Astrocyte (in vitro differentiated cells and primary cell): ENCODE measurements at regions not wholly inside any gene's neighbourhood (a gene's known extent, or its start where the extent isn't known, plus 50 kb on each side); places are given as distances from the start of the nearest gene placed in this dataset.

Experiments used
- DNase-seq: peaks from one replicate; pipeline ENCODE4 v3.0.0-alpha.2; 2010; ENCODE audit warnings: low read depth
- FAIRE-seq: peaks from 2 replicates; lab custom pipeline; 2011; peaks lifted over from hg19 to GRCh38; lab: Jason Lieb, UNC
- H2AFZ ChIP-seq: 2 replicates; pipeline ENCODE4 v1.6.0; 2012; ENCODE audit warnings: low read depth, low read length, inconsistent platforms
- H3K27ac ChIP-seq: 2 replicates; pipeline ENCODE4 v1.5.1; 2011; ENCODE audit warnings: low read depth, low read length, inconsistent platforms
- H3K27me3 ChIP-seq: 2 replicates; pipeline ENCODE4 v1.6.0; 2011; ENCODE audit warnings: low read length, inconsistent platforms; ENCODE audit not compliant: insufficient read depth
- H3K36me3 ChIP-seq: 2 replicates; pipeline ENCODE4 v1.5.1; 2011; ENCODE audit warnings: low read length, inconsistent platforms; ENCODE audit not compliant: insufficient read depth
- H3K4me1 ChIP-seq: 2 replicates; pipeline ENCODE4 v1.5.1; 2011; ENCODE audit warnings: low read length, inconsistent platforms; ENCODE audit not compliant: insufficient read depth
- H3K4me2 ChIP-seq: 2 replicates; pipeline ENCODE4 v1.6.0; 2012; ENCODE audit warnings: low read length, inconsistent platforms
- H3K4me3 ChIP-seq: 2 replicates; pipeline ENCODE4 v1.5.1; 2011; ENCODE audit warnings: low read depth, mild to moderate bottlenecking, low read length, inconsistent platforms; ENCODE audit not compliant: insufficient read depth
- H3K79me2 ChIP-seq: 2 replicates; pipeline ENCODE4 v1.6.0; 2012; ENCODE audit warnings: mild to moderate bottlenecking, low read length, inconsistent platforms; ENCODE audit not compliant: insufficient read depth
- H3K9ac ChIP-seq: 2 replicates; pipeline ENCODE4 v1.6.0; 2012; ENCODE audit warnings: mild to moderate bottlenecking, low read length, inconsistent platforms
- H3K9me3 ChIP-seq: 2 replicates; pipeline ENCODE4 v1.5.1; 2012; ENCODE audit warnings: low read depth, mild to moderate bottlenecking, low read length, inconsistent platforms; ENCODE audit not compliant: insufficient read depth
- H4K20me1 ChIP-seq: 2 replicates; pipeline ENCODE4 v1.6.0; 2012; ENCODE audit warnings: low read length, inconsistent platforms; ENCODE audit not compliant: insufficient read depth
- H3K27ac Mint-ChIP-seq: one replicate; pipeline ENCODE4 v1.8.0; 2021; ENCODE audit warnings: mild to moderate bottlenecking, mixed read lengths; ENCODE audit not compliant: unreplicated experiment
- H3K27me3 Mint-ChIP-seq: one replicate; pipeline ENCODE4 v1.8.0; 2021; ENCODE audit warnings: low read depth, mixed read lengths; ENCODE audit not compliant: unreplicated experiment
- H3K36me3 Mint-ChIP-seq: one replicate; pipeline ENCODE4 v1.8.0; 2021; ENCODE audit warnings: low read depth, mixed read lengths; ENCODE audit not compliant: unreplicated experiment
- H3K4me1 Mint-ChIP-seq: one replicate; pipeline ENCODE4 v1.8.0; 2021; ENCODE audit warnings: low read depth, mixed read lengths; ENCODE audit not compliant: unreplicated experiment
- H3K4me3 Mint-ChIP-seq: one replicate; pipeline ENCODE4 v1.8.0; 2021; ENCODE audit warnings: mild to moderate bottlenecking, moderate library complexity, mixed read lengths; ENCODE audit not compliant: unreplicated experiment
- H3K9me3 Mint-ChIP-seq: one replicate; pipeline ENCODE4 v1.8.0; 2021; ENCODE audit warnings: mild to moderate bottlenecking, mixed read lengths; ENCODE audit not compliant: unreplicated experiment
- CTCF ChIP-seq: IDR thresholded peaks from 2 replicates; pipeline ENCODE4 v1.5.1; 2011; ENCODE audit warnings: low read depth, mild to moderate bottlenecking, inconsistent platforms, low read length, moderate library complexity; ENCODE audit not compliant: insufficient read depth
- EZH2 ChIP-seq: IDR thresholded peaks from 2 replicates; pipeline ENCODE4 v1.6.1; 2012; ENCODE audit warnings: mild to moderate bottlenecking, low read length, inconsistent platforms; ENCODE audit not compliant: insufficient read depth

DNA sequence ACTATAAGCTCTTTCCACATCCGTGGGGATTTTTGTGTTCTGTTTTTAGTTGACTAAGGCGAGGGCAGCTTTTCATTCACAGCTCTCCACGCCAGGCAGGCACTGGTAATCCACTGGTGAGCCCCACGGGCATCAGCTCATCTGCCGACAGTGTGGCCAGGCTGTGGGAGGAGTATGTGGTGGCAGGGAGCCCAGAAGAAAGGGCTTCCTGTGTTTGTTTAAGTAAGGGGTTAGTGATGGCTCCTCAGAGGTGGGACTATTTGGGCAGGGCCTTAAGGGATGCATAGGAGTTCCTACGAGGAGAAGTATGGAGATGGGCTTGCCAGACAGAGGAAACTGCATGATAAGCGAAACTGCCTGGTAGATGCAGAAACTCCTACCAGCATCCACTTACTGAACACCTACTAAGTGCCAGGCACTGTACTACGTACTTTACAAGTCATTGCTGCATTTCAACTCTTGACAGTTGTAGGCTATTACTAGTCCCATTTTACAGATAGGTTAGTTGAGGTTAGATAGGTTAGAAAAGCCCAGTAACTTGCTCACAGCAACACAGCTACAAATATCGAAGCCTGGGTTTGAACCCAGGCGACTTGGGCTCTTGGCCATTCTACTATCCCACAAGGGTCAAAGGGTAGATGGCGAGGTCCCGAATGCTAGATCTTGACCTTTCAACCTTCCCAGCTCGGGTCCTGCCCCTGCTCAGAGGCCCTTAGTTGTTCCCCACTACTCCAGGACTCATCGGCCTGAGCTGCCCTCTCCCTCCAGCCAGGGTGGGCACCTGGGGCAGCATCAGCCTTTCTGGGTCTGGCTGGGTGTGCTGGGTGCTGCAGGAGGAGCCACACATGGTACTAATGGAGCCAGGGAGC, 55.1 kb downstream of the CEBPB start:
- H4K20me1 ChIP-seq, result no peaks in the 10 kb centered on the region
- no peaks in the 10 kb centered on the region for H3K27me3 ChIP-seq
- Mint-ChIP-seq H3K27me3 (peaks cover 26% of the 10 kb centered on the region), H3K4me3 (no peak overlapping the region), H3K27ac (no peak overlapping the region), H3K36me3 (no peaks in the 10 kb centered on the region), H3K4me1 (peaks cover 2% of the 10 kb centered on the region), H3K9me3 (no peaks in the 10 kb centered on the region)
- TF ChIP-seq EZH2 (no peak), CTCF (no peak)
- H3K4me2 ChIP-seq, result no peak overlapping the region
- H3K9ac ChIP-seq, result no peak overlapping the region
- H3K9me3 ChIP-seq, result no peaks in the 10 kb centered on the region
- no peaks in the 10 kb centered on the region for H3K36me3 ChIP-seq
- no peak overlapping the region for H2AFZ ChIP-seq
- no peak overlapping the region for H3K27ac ChIP-seq
- DNase-seq (peak; percentile 55), FAIRE-seq (no peak)
- H3K4me1 ChIP-seq, result peaks cover 21% of the 10 kb centered on the region
- H3K79me2 ChIP-seq, result no peaks in the 10 kb centered on the region
- H3K4me3 ChIP-seq, result no peak overlapping the region

DNA sequence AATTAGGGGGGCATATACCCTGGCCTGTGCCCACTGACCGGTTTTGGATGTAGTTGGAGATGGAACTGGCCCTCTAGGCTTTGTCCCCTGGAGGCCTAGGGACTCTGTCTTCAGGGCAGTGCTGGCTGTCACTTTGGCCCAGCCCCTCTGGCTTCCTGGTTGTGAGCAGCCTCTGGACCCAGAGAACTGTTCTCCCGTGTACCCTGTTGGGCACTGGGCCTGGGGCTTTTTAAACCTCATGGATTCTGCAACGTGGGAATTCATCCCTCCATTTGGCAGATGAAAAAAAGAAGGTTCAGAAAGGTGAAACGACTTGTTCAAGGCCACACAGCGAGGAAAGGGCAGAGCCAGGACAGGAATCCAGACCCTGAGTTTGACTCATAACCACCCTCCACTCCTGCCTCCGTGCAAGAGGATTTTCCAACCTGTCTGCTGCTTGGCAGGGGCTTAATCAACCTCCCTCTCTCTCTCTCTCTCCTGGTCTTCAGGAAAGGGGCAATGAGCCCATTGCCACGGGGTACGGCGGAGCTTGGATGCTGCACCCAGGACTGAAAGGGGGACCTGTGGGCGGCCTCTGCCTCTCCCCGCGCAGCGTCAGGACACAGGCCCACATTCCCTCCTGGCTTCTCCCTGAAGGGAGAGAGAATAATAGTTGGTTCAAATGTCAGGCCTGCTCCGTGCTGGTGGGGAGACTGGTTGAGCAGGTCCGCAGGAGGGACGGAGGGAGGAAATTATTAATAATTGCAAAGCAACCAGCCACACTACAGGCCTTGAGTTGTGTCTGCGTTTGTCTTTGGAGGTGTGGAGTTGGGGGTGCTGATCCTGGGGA, 56.0 kb downstream of the CEBPB start:
- Mint-ChIP-seq H3K4me1 (peaks cover 2% of the 10 kb centered on the region), H3K9me3 (no peaks in the 10 kb centered on the region), H3K27me3 (peaks cover 28% of the 10 kb centered on the region), H3K36me3 (no peaks in the 10 kb centered on the region), H3K27ac (no peak overlapping the region), H3K4me3 (no peak overlapping the region)
- TF ChIP-seq EZH2, result no peak
- TF ChIP-seq CTCF, result no peak
- H4K20me1 ChIP-seq, result no peaks in the 10 kb centered on the region
- FAIRE-seq (no peak), DNase-seq (no peak)
- H2AFZ ChIP-seq, result no peak overlapping the region
- H3K36me3 ChIP-seq, result no peaks in the 10 kb centered on the region
- no peak overlapping the region for H3K27ac ChIP-seq
- peaks cover 23% of the 10 kb centered on the region for H3K4me1 ChIP-seq
- H3K4me2 ChIP-seq, result no peak overlapping the region
- no peaks in the 10 kb centered on the region for H3K9me3 ChIP-seq
- H3K4me3 ChIP-seq, result no peak overlapping the region
- H3K27me3 ChIP-seq, result no peaks in the 10 kb centered on the region
- no peaks in the 10 kb centered on the region for H3K79me2 ChIP-seq
- H3K9ac ChIP-seq, result no peak overlapping the region
